ENCODE measurements at regions not wholly inside any gene's neighbourhood (a gene's known extent, or its start where the extent isn't known, plus 50 kb on each side); places are given as distances from the start of the nearest gene placed in this dataset.

GRCh38 chr2:2876331-2877221, 501.0 kb downstream of the EIPR1 start:
- Histone ChIP-seq H3K36me3 (no peaks in the 10 kb centered on the region), H3K9me3 (no peaks in the 10 kb centered on the region), H3K27ac (no peak overlapping the region), H3K4me1 (no peaks in the 10 kb centered on the region), H3K4me3 (no peak overlapping the region), H3K27me3 (no peaks in the 10 kb centered on the region)
- TF ChIP-seq POLR2A (IDR thresholded peaks at IDR 0.05) (no peak), EP300 (IDR thresholded peaks at IDR 0.05) (no peak), CTCF (IDR thresholded peaks at IDR 0.05) (no peak), POLR2AphosphoS5 (IDR thresholded peaks at IDR 0.05) (no peak)
- WGBS = 58% methylated on average over 17 of the region's 18 CpGs
- no peak for DNase-seq (ENCODE audit: low spot score in 2 of 2)

- no peak for DNase-seq (ENCODE audit: low spot score in 2 of 2)
- no peaks in the 10 kb centered on the region for H3K9me3 ChIP-seq
- H3K27ac ChIP-seq = no peak overlapping the region
- no peak overlapping the region for H3K4me3 ChIP-seq
- no peaks in the 10 kb centered on the region for H3K36me3 ChIP-seq
- 90% methylated on average over 5 of the region's 6 CpGs for WGBS
- TF ChIP-seq EP300 (IDR thresholded peaks at IDR 0.05) (no peak), POLR2A (IDR thresholded peaks at IDR 0.05) (no peak), POLR2AphosphoS5 (IDR thresholded peaks at IDR 0.05) (no peak), CTCF (IDR thresholded peaks at IDR 0.05) (no peak)
- H3K27me3 ChIP-seq = no peaks in the 10 kb centered on the region
- H3K4me1 ChIP-seq = no peaks in the 10 kb centered on the region
Observed at GRCh38 chr2:2875831-2876230, 501.8 kb downstream of the EIPR1 start.

- Histone ChIP-seq H3K36me3 (no peaks in the 10 kb centered on the region), H3K4me3 (no peak overlapping the region), H3K4me1 (no peaks in the 10 kb centered on the region), H3K27me3 (no peaks in the 10 kb centered on the region), H3K27ac (no peak overlapping the region), H3K9me3 (no peaks in the 10 kb centered on the region)
- no CpG with 5 or more reads among the region's 11 CpGs for WGBS
- DNase-seq (ENCODE audit: low spot score in 2 of 2) = no peak
- TF ChIP-seq CTCF (IDR thresholded peaks at IDR 0.05) (no peak), EP300 (IDR thresholded peaks at IDR 0.05) (no peak)
Observed at GRCh38 chr2:2875296-2875695, 502.3 kb downstream of the EIPR1 start.

- no peak for DNase-seq (ENCODE audit: low spot score in 2 of 2)
- Histone ChIP-seq H3K27ac (no peak overlapping the region), H3K4me1 (no peaks in the 10 kb centered on the region), H3K9me3 (no peaks in the 10 kb centered on the region), H3K36me3 (no peaks in the 10 kb centered on the region), H3K27me3 (no peaks in the 10 kb centered on the region), H3K4me3 (no peak overlapping the region)
- 67% methylated on average over 3 of the region's 12 CpGs for WGBS
- no peak for TF ChIP-seq CTCF (IDR thresholded peaks at IDR 0.05)
- TF ChIP-seq POLR2AphosphoS5 (IDR thresholded peaks at IDR 0.05) = no peak
- TF ChIP-seq POLR2A (IDR thresholded peaks at IDR 0.05) = no peak
- no peak for TF ChIP-seq EP300 (IDR thresholded peaks at IDR 0.05)
Observed at GRCh38 chr2:2874805-2875204, 502.8 kb downstream of the EIPR1 start.

GRCh38 chr2:2874341-2874740, 503.3 kb downstream of the EIPR1 start:
- H3K27me3 ChIP-seq = no peaks in the 10 kb centered on the region
- TF ChIP-seq POLR2AphosphoS5 (IDR thresholded peaks at IDR 0.05) (no peak), CTCF (IDR thresholded peaks at IDR 0.05) (no peak), EP300 (IDR thresholded peaks at IDR 0.05) (no peak), POLR2A (IDR thresholded peaks at IDR 0.05) (no peak)
- no peak overlapping the region for H3K4me3 ChIP-seq
- H3K36me3 ChIP-seq = no peaks in the 10 kb centered on the region
- WGBS = 89% methylated on average over 8 of the region's 10 CpGs
- H3K27ac ChIP-seq = no peak overlapping the region
- H3K9me3 ChIP-seq = no peaks in the 10 kb centered on the region
- DNase-seq (ENCODE audit: low spot score in 2 of 2) = no peak
- H3K4me1 ChIP-seq = no peaks in the 10 kb centered on the region

All from suprapubic skin (tissue), 4 donors.